ENCODE measurements at regions not wholly inside any gene's neighbourhood (a gene's known extent, or its start where the extent isn't known, plus 50 kb on each side); places are given as distances from the start of the nearest gene placed in this dataset.
"Not testable (repeated sequence)": the region's sequence is repeated elsewhere in the genome, so short reads cannot be mapped to it uniquely, and the experiment has no call there.

GRCh38 chr5:50280461-50280860 is 160.6 kb downstream of the EMB start:
- not testable (repeated sequence) for TF ChIP-seq CTCF (IDR thresholded peaks at IDR 0.05; ENCODE audit: low read length); EZH2 (optimal IDR thresholded peaks at IDR 0.05; ENCODE audit: low read depth, low read length)
